NCI-H1694 treated with DMSO at 0.1 percent for 48 hours (cell line): ENCODE measurements at regions not wholly inside any gene's neighbourhood (a gene's known extent, or its start where the extent isn't known, plus 50 kb on each side); places are given as distances from the start of the nearest gene placed in this dataset.
"Not testable (repeated sequence)": the region's sequence is repeated elsewhere in the genome, so short reads cannot be mapped to it uniquely, and the experiment has no call there.

Source experiments
- DNase-seq: peaks from one replicate; lab custom pipeline; 2025; lab: John Stamatoyannopoulos, UW

GRCh38 chr1:67902546-67903223 is 69.4 kb upstream of the GNG12 start:
- not testable (repeated sequence) for DNase-seq

GRCh38 chr1:67898033-67898726 is 64.9 kb upstream of the GNG12 start:
- DNase-seq, result no peak

- no peak for DNase-seq
Measured at GRCh38 chr1:67897270-67897949, 64.1 kb upstream of the GNG12 start.

GRCh38 chr1:67896826-67897225 is 63.6 kb upstream of the GNG12 start:
- DNase-seq, result no peak

- no peak for DNase-seq
Measured at GRCh38 chr1:67894981-67895735, 61.9 kb upstream of the GNG12 start.

GRCh38 chr1:67893126-67893495 is 59.8 kb upstream of the GNG12 start:
- DNase-seq, result no peak

GRCh38 chr1:67892476-67893125 is 59.3 kb upstream of the GNG12 start:
- no peak for DNase-seq

GRCh38 chr1:67890857-67891256 is 57.6 kb upstream of the GNG12 start:
- no peak for DNase-seq

GRCh38 chr1:67889953-67890567 is 56.8 kb upstream of the GNG12 start:
- no peak for DNase-seq

GRCh38 chr1:67889466-67889865 is 56.2 kb upstream of the GNG12 start:
- DNase-seq, result no peak

GRCh38 chr1:67888216-67889106 is 55.2 kb upstream of the GNG12 start:
- no peak for DNase-seq

- DNase-seq, result no peak
Measured at GRCh38 chr1:67887146-67887545, 53.9 kb upstream of the GNG12 start.

- no peak for DNase-seq
Measured at GRCh38 chr1:67886076-67886475, 52.8 kb upstream of the GNG12 start.

GRCh38 chr1:67883069-67883468 is 49.8 kb upstream of the GNG12 start:
- no peak for DNase-seq
